HEK293T (cell line): ENCODE measurements at regions not wholly inside any gene's neighbourhood (a gene's known extent, or its start where the extent isn't known, plus 50 kb on each side); places are given as distances from the start of the nearest gene placed in this dataset.

ENCODE experiments used
- CTCF ChIA-PET: fragments of 350-600 bp; formaldehyde crosslinking; extraction: SDS; loops from one replicate; lab custom pipeline; 2021; ENCODE audit warnings: antibody characterized with exemption, inconsistent platforms; lab: Yijun Ruan, JAX
- POLR2A ChIA-PET: fragments of 350-600 bp; formaldehyde crosslinking; extraction: SDS; loops from one replicate; lab custom pipeline; 2020; ENCODE audit warnings: antibody characterized with exemption, inconsistent platforms; lab: Yijun Ruan, JAX
- DNase-seq: peaks from one replicate; pipeline ENCODE4 v3.0.0; 2012; ENCODE audit warnings: mixed read lengths; ENCODE audit errors: extremely low spot score
- ARNT ChIP-seq: fragments of 450-650 bp; IDR thresholded peaks from 2 replicates; pipeline ENCODE4 v1.6.1; 2017; ENCODE audit warnings: mild to moderate bottlenecking
- BHLHE40 ChIP-seq: fragments of 450-650 bp; IDR thresholded peaks from 2 replicates; pipeline ENCODE4 v1.6.1; 2016; ENCODE audit warnings: mild to moderate bottlenecking, moderate library complexity, borderline replicate concordance
- CTBP1 ChIP-seq: fragments of 450-650 bp; IDR thresholded peaks from 2 replicates; pipeline ENCODE4 v1.6.1; 2016; ENCODE audit warnings: borderline replicate concordance
- ELF4 ChIP-seq: fragments of 450-650 bp; IDR thresholded peaks from 2 replicates; pipeline ENCODE4 v1.6.1; 2017; ENCODE audit warnings: antibody characterized with exemption
- FOXA1 ChIP-seq: fragments of 450-650 bp; IDR thresholded peaks from 2 replicates; pipeline ENCODE4 v1.6.1; 2016; ENCODE audit warnings: mild to moderate bottlenecking
- FOXK2 ChIP-seq: fragments of 450-650 bp; IDR thresholded peaks from 2 replicates; pipeline ENCODE4 v1.6.1; 2016; ENCODE audit warnings: mild to moderate bottlenecking
- FOXM1 ChIP-seq: fragments of 450-650 bp; IDR thresholded peaks from 2 replicates; pipeline ENCODE4 v1.6.1; 2017; ENCODE audit warnings: mild to moderate bottlenecking, borderline replicate concordance
- HDGF ChIP-seq: fragments of 450-650 bp; IDR thresholded peaks from 2 replicates; pipeline ENCODE4 v1.6.1; 2017; ENCODE audit warnings: antibody characterized with exemption, borderline replicate concordance
- L3MBTL2 ChIP-seq: fragments of 450-650 bp; conservative IDR thresholded peaks from 2 replicates; pipeline ENCODE4 v1.6.1; 2016; ENCODE audit warnings: mild to moderate bottlenecking
- LEF1 ChIP-seq: fragments of 450-650 bp; IDR thresholded peaks from 2 replicates; pipeline ENCODE4 v1.6.1; 2017; ENCODE audit warnings: mild to moderate bottlenecking, borderline replicate concordance
- NFRKB ChIP-seq: fragments of 450-650 bp; IDR thresholded peaks from 2 replicates; pipeline ENCODE4 v1.6.1; 2016; ENCODE audit warnings: mild to moderate bottlenecking, moderate library complexity
- PKNOX1 ChIP-seq: fragments of 450-650 bp; IDR thresholded peaks from 2 replicates; pipeline ENCODE4 v1.6.1; 2016
- SP1 ChIP-seq: fragments of 450-650 bp; IDR thresholded peaks from 2 replicates; pipeline ENCODE4 v1.6.1; 2017
- SUZ12 ChIP-seq: fragments of 450-650 bp; IDR thresholded peaks from 2 replicates; pipeline ENCODE4 v1.6.1; 2016; ENCODE audit warnings: mild to moderate bottlenecking
- TARDBP ChIP-seq: fragments of 450-650 bp; IDR thresholded peaks from 2 replicates; pipeline ENCODE4 v1.6.1; 2016
- ZNF384 ChIP-seq: fragments of 450-650 bp; IDR thresholded peaks from 2 replicates; pipeline ENCODE4 v1.6.1; 2016

DNA sequence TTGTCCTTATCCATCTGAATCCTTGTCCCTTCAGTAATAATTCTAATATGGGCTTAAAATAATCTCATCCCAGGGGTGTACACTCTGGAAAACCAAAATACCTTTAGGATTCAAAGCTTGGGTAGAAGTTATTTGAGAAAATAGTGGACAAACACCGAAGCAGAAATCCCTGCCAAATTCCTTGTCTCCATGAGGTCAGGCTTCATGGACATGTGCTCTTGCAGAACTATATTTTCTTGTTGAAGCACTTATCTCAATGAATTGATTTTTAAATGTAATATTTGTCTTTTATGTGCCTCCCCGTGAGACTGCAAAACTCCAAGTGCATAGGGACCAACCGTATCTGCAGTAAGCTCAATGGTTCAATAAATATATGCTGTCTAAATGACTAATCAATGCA lies 1153.3 kb upstream of the AUTS2 start:
- ChIA-PET CTCF (no interaction called here), POLR2A (no interaction called here)
- TF ChIP-seq L3MBTL2 (no peak), TARDBP (no peak), NFRKB (no peak), FOXM1 (no peak), SP1 (no peak), FOXK2 (no peak), FOXA1 (no peak), ZNF384 (no peak), ELF4 (no peak), SUZ12 (no peak), PKNOX1 (no peak), ARNT (no peak), BHLHE40 (no peak), LEF1 (no peak), HDGF (no peak)
- DNase-seq: no peak

DNA sequence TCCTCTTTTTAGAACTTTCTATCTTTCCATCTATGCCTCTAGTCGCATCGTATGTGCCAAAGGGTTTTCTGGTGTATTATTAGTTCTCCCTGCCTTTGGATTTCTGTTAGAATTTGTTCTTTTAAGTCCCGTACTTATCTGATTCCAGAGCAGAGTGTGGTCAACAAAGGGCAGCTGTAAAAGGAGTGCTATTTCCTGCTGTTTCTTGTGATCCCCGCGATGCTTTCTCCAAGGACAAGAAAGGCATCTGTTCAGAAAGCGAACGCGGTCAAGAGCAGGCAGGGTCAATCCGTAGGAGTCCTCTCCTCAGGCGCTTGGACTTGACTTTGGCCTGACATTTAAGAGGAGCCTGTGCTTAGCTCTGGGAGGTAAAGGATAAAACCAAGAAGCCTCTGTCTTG lies 1152.1 kb upstream of the AUTS2 start:
- POLR2A ChIA-PET: no interaction called here
- DNase-seq: no peak
- TF ChIP-seq ZNF384: no peak
- no peak for TF ChIP-seq FOXM1
- TF ChIP-seq SP1: no peak
- no peak for TF ChIP-seq BHLHE40
- TF ChIP-seq LEF1: no peak
- no peak for TF ChIP-seq ELF4
- no peak for TF ChIP-seq FOXK2
- no peak for TF ChIP-seq CTBP1
- no peak for TF ChIP-seq FOXA1
- TF ChIP-seq L3MBTL2: no peak
- no peak for TF ChIP-seq NFRKB
- no peak for TF ChIP-seq PKNOX1
- TF ChIP-seq TARDBP: no peak
- TF ChIP-seq SUZ12: no peak
- no peak for TF ChIP-seq ARNT
- TF ChIP-seq HDGF: no peak
- CTCF ChIA-PET: no interaction called here

DNA sequence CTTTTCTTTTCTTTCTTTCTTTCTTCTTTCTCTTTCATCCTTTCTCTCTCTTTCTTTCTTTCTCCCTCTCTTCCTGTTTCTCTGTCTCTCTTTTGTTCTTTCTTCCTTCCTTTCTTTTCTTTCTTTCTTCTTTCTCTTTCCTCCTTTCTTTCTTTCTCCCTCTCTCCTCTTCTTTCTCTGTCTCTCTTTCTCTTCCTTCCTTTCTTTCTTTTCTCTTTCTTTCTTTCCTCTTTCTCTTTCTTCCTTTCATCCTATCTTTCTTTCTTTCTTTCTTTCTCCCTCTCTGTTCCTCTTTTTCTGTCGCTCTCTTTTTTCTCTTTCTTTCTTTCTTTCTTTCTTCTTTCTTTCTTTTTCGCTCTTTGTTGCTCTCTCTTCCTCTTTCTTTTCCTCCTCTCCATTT lies 1149.2 kb upstream of the AUTS2 start:
- no peak for DNase-seq
- ChIA-PET CTCF (no interaction called here), POLR2A (no interaction called here)
- TF ChIP-seq FOXM1 (no peak), PKNOX1 (no peak), ARNT (no peak), FOXK2 (no peak), L3MBTL2 (no peak), ELF4 (no peak), NFRKB (no peak), BHLHE40 (no peak), TARDBP (no peak), FOXA1 (no peak), CTBP1 (no peak), HDGF (no peak), SUZ12 (no peak)

DNA sequence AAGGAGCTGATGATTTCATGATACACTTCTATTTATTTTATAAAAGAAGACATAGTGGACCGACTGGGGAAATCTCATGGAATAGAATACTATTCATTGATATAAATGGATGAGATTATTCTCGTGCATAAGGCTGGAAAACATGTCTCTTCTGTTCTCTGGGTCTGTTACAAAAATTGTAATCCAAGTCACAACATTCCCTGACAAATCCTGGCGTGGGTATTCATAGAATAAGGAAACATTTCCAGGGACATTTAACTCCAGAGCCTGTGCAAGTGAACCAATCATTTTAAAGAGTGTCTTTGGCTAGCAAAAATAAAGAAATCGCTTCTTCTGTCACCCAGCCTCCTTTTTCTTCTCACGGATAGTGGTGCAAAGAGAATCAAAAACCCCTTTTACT lies 1148.5 kb upstream of the AUTS2 start:
- ChIA-PET CTCF (no interaction called here), POLR2A (no interaction called here)
- DNase-seq: no peak
- TF ChIP-seq FOXA1 (no peak), ELF4 (no peak), L3MBTL2 (no peak), ARNT (no peak), CTBP1 (no peak)

DNA sequence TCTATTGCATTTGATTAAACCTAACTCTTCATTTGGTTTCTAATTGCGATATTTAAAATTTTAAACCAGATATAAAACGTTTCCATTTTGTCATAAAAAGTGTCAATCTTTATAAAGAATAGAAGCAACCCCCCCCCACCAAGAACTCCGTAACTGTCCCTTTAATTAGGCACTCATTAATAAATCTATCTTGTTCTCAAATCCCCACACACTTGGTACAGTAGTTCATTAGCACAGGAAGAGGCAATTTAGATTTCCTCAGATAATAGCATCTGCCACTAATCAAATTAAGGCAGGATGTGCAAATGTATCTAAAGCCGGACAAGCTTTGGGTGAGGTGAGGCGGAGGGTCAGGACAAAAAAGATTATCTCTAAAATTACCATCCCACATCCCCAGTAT lies 1143.3 kb upstream of the AUTS2 start:
- no peak for DNase-seq
- ChIA-PET POLR2A (no interaction called here), CTCF (no interaction called here)
- TF ChIP-seq ARNT: no peak
- no peak for TF ChIP-seq FOXA1
- TF ChIP-seq TARDBP: no peak
- no peak for TF ChIP-seq L3MBTL2
- no peak for TF ChIP-seq NFRKB
- TF ChIP-seq BHLHE40: no peak
- TF ChIP-seq ZNF384: no peak
- no peak for TF ChIP-seq FOXM1
- TF ChIP-seq CTBP1: no peak
- no peak for TF ChIP-seq HDGF
- no peak for TF ChIP-seq PKNOX1
- TF ChIP-seq LEF1: no peak
- no peak for TF ChIP-seq SP1
- no peak for TF ChIP-seq ELF4
- no peak for TF ChIP-seq FOXK2

GRCh38 chr7:68456469-68456868 lies 1141.8 kb upstream of the AUTS2 start:
- TF ChIP-seq PKNOX1 (no peak), FOXK2 (no peak), SUZ12 (no peak), L3MBTL2 (no peak), LEF1 (no peak), FOXA1 (no peak), ARNT (no peak), HDGF (no peak), NFRKB (no peak), BHLHE40 (no peak), CTBP1 (no peak), FOXM1 (no peak), ELF4 (no peak), SP1 (no peak), TARDBP (no peak), ZNF384 (no peak)
- DNase-seq: no peak
- ChIA-PET POLR2A (no interaction called here), CTCF (interaction anchor here (0.6 kb wide), 1 partner anchor 662 kb away, joined by 3 read pairs; no protein-coding TSS in a partner anchor)
